ENCODE measurements at regions not wholly inside any gene's neighbourhood (a gene's known extent, or its start where the extent isn't known, plus 50 kb on each side); places are given as distances from the start of the nearest gene placed in this dataset.

DNA sequence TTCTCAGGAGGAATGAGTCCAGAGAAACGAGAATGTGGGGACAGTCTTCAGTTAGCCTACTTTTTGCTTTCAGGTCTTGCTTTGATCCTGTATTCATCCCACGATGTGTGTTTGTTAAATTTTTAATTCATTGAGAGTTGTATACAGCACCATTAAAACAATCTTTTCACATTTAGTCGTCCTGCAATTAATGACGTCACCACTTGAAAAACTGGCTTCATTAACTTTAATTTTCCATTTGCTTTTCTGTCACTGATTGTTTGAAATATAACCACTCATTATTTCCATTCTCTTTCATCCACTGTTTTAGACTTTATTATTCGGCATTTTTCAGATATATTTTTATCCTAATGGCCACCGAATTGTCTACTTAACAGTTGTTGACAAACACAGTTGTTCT lies 146.9 kb downstream of the TFEC start:
- in situ Hi-C loops (cut with HindIII; ENCODE audit: low sequenced_read_pairs): no loop called here

DNA sequence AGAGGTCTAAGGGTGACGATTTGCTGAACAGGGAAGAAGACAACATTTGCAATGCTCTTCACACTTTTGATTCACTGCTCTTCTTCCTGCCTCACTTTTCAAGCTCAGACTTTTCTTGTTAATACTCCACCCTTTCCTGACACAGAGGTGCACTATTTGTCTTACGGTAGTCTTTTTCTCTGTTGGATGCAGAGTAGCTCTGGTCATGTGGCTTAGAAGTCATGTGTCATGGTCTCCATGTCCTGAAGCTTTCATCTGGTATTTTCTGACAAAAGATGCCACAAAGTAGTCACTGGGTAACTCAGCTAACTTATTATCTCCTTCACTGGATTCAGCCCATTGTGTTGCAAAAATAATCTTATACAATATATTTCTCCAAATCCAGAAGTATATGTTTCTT lies 149.1 kb downstream of the TFEC start:
- in situ Hi-C loops (cut with HindIII; ENCODE audit: low sequenced_read_pairs): no loop called here

DNA sequence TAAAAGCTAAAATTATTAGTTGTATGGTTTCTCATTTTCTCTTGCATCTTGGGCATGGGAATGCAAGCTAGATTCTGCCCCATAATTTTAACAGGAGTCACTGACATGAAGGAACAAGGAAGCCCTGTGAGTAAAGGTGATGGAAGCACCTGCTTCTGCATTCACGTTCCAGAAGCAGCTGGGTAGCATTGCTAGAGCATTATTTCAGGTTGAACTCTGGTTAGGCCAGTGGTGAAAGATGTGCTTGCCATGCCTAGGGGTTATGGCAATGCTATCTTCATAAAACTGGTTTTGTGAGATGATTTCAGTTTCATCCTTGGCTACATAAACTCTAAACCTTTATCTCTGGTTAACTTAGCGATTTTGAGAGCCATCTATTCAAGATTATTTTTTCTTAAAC lies 151.4 kb downstream of the TFEC start:
- in situ Hi-C loops (cut with HindIII; ENCODE audit: low sequenced_read_pairs): no loop called here

DNA sequence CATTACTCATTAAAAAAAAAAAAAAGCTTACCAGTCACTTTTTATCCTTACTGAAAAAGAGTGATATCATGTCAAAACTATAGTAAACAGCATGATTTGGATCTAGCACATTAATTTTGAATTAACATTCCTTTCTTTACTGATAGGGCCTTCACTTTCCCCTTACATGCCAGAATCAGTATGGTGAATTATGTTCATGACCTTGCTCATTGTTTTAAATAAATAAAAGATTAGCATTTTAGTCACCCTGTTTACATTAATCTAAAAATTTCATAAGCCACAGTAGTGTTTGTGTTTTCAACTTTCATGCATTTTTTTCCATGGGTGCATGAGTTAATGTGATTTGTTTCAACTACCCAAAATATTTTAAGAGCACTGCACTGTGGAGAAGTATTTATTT lies 160.8 kb downstream of the TFEC start:
- in situ Hi-C loops (cut with HindIII; ENCODE audit: low sequenced_read_pairs): no loop called here

DNA sequence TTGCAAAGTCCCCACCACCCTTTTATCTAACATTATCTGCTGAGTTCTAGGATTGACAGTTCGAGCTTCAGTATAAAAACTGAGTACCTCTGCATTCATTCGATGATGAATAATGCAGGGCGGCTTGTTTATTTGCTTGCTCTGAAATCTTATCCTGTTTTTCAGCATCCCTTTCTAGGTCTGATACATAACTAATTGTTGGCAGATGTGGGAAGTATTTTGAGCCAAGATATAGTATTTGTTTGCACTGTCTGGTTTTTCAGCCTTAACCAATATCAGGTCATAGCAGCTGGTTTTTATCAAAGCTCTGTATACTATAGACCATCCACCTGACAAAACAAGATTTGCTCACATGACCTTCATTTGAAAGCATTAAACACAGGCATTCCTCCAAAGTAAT lies 161.4 kb downstream of the TFEC start:
- in situ Hi-C loops (cut with HindIII; ENCODE audit: low sequenced_read_pairs): no loop called here

DNA sequence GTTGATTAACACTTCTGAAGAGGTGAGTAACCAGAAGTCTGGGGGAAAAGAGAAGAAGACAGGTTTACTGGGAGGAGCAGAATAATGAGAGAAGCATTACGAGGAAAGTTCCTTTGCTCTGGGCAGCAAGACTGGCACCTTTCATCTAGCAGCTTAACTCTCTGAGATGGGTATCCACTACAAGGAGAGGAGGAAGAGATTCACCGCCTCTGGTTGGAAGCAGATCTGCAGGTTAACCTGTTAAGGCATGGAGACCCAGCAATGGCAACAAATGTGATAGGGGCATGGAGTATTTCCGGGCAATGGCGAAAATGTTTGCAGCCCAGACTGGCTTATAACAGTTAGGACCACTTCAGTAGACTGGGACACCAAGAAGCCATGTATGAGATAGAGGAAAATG lies 162.2 kb downstream of the TFEC start:
- in situ Hi-C loops (cut with HindIII; ENCODE audit: low sequenced_read_pairs): no loop called here

DNA sequence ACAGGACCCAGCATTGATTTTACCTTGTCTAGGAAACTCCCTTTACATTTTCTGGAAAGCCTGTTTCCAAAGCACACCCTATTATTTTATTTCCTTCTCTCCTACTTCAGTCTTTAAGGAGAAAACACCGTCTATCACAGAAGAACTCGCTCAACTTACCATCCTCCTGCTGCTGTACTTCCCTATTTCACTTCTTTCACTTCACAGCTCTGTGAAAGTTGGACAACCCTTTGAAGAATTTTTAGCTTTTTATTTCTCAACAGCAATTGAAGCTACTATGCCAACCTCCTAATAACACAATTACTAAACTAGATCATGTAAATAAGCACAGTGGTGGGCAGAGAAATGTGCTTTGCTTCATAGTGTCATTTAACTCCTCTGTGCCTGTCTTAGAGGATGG lies 166.5 kb downstream of the TFEC start:
- in situ Hi-C loops (cut with HindIII; ENCODE audit: low sequenced_read_pairs): no loop called here

DNA sequence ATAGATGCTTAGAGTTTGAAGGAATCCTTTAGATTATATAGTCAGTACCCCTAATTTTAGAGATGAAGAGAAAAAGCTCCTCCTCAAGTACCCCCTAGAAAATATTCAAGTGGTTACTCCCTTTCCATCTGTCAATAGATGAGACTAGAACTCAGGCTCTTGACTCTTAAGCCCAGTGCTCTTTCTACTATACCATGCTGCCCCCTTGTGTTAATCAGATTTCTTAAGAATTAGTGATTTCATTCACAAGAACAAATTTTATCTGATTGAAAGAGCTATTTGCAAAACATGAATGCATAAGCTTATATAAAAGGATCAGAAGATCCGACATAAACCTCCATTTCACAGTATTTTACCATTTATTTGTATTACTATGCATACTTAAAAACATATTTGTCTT lies 179.3 kb downstream of the TFEC start:
- in situ Hi-C loops (cut with HindIII; ENCODE audit: low sequenced_read_pairs): no loop called here

DNA sequence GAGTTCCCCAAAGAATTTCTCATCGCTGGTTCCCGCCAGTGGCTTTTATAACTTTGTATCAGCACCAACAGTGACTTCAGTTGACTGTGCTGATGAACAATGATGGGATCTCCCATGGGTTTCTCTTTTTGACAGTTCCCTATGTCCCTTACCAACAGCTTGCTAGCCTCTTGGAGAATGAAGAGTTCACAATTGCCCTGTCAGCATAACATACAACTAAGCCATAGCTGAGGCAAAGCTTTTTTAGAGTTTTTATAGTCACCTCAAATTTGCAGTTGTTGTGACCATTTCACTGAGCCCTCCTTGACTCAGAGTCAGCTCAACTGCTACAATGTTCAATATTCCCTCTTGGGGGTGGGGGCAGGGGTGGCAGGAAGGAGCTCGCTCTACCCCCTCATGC lies 179.8 kb downstream of the TFEC start:
- in situ Hi-C loops (cut with HindIII; ENCODE audit: low sequenced_read_pairs): no loop called here

DNA sequence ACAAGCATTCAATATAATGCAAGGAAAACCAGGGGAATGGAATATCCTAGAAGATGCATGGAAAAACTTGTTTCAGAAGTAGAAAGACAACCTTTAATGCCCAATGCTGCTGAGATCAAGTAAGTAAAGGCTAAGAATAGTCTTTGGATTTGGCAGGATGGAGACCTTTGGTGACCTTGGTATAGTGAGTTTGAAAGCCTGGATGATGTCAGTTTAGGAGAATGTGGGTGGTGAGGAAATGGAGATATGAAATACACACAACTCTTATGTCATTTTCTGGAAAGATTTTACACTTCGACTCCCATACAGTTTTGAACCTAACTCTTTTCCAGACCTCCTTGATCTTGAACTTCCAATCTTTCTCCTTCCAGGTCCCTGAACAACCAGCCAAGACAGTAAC lies 185.7 kb downstream of the TFEC start:
- in situ Hi-C loops (cut with HindIII; ENCODE audit: low sequenced_read_pairs): no loop called here

DNA sequence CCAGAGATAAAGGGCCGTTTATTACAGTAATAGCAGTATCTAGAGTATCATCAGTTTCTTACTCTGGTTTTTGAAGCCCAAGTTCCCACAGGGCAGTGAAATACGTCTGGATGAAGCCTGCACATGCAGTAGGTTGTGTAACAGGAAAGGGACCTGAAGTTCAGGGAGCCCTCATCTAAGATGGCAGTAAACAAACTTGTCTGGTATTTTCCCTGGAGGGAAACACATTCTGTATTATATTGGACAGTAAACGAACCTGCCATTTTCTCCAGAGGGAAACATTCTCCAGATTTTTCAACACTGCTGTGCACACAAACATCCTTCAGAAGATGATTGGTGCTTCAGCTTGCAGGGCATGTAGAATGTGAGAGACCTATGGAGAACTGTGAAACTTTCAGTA lies 189.9 kb downstream of the TFEC start:
- in situ Hi-C loops (cut with HindIII; ENCODE audit: low sequenced_read_pairs): no loop called here

DNA sequence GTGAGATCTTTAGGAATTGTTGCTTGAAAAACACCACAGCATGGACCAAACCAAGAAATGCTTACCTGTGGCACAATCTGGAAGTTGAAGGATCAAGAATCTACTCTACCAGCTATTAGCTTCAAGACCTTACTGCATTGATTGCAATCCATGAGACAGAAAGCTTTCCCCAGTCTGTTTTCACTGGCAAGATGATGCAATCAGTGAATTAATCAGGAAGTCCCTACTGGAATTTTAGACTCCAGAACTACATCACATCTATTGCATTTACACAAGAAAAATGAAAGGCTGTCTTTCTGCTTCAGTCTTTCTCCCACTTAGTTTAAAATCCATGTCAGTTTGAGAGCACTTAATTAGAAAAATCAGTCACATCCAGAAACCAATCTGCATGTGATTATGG lies 191.7 kb downstream of the TFEC start:
- in situ Hi-C loops (cut with HindIII; ENCODE audit: low sequenced_read_pairs): no loop called here

DNA sequence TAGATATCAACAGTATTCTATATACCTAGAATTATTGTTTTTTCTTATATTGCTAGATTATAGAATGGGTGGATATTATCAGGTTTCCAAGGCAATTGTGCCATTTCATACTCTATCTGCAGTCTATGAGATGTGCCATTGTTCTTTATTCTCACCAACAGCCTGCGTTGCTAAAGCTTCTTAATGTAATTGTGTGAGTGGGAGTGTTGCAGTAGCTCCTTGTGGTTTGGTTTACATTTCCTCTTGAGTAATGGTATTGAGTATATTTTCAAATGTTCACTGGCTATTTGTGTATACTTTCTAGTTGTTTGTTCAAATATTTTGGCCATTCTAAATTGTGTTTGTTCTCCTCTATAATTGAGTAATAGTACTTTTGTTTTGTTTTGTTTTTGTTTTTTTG lies 199.2 kb downstream of the TFEC start:
- in situ Hi-C loops (cut with HindIII; ENCODE audit: low sequenced_read_pairs): no loop called here

DNA sequence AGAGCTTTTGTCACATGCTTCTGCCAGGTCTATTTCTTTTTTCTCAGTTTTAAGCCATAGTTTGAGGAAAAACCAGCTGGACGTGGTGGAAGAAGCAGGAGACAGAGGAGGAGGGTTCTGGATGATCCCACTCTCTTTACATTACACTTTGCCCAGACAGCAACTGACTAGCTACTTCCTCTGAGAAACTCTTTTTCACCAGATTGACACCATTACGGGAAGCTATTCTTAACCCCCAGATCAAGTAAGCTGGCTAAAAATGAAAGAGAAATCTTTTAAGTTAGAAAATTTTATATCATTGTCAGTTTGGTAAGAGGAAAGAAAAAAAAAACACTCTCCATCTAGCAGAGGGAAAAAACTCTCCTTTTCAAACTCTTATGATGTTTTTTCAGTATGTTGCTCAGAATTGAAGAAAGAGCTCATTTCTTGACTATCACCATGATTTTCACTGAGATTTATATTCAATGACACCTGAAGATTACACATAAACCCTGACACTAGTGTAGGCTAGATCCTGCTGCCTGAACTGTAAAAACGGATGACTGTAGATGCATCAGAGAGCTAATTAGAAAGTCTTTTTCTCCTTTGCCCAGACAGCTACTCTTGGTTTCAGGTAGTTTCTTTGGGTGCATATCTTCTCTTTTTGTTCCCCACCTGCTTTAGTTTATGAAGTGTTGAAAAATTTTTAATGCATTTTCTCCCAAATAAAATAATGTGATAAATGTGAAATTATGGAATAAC lies 203.1 kb downstream of the TFEC start:
- in situ Hi-C loops (cut with HindIII; ENCODE audit: low sequenced_read_pairs): no loop called here

DNA sequence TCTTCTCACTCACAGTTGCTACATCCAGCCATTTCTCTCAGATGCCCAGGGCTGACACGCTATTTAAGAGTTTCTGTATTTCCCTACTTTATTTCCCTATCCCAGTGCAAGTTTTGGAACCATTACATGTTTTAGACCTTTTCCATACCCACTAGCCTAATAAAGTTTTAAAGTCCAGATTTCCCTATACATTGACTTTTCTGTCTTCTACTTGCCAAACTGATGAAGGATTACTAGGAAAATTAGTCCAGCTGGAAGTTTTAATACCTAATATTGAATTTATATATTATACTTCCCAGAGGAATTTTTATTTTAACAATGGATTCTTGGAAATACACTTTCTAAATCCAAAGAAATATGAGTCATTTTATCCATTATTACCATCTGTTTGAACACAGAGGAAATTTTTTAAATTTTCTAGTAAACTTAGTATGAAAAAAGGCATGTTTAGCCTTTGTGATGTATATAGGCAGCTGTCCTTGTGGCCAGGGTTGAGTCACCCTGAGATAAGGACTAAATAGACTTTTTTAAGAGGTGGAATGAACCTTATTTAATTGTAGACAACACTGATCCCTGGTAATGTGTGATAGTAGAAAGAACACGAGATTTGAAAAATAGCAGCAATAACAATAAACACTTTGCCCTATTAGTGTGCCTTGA lies 205.0 kb downstream of the TFEC start:
- in situ Hi-C loops (cut with HindIII; ENCODE audit: low sequenced_read_pairs): no loop called here

DNA sequence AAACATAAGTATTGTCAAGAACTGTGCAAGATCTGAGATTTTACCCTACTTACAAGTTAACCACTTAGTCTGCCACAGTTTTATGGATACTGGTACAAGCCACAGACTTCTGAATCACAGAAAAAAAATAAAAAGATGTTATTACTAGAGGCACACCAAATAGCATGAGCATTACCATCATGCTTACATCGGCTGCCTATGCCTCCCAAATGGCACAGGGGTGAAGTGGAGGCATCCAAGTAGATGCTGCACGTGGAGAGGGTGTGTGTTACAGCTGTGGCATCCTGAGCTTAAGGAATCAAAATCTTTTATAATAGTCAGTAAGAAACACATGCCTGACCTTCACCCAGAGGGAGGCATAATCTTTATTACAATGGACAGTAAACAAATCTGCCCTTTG lies 207.8 kb downstream of the TFEC start:
- in situ Hi-C loops (cut with HindIII; ENCODE audit: low sequenced_read_pairs): no loop called here

DNA sequence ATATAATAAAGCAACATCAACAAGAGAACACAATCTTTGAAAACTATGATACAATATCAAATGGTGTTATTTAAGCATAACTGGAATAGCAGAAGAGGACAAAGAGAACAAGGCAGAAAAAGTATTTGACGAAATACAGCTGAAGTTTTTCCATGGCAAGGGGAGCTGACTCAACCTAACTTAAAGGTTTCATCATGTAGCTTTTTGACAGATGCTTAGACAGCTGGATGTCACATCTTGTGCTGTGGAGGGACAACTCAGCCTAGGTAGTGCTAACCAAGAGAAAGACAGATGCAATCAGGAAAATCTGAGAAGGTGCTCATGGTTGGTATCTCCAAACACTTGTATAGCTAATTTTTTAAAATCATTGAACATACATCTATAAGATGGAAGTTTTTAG lies 208.2 kb downstream of the TFEC start:
- in situ Hi-C loops (cut with HindIII; ENCODE audit: low sequenced_read_pairs): no loop called here

DNA sequence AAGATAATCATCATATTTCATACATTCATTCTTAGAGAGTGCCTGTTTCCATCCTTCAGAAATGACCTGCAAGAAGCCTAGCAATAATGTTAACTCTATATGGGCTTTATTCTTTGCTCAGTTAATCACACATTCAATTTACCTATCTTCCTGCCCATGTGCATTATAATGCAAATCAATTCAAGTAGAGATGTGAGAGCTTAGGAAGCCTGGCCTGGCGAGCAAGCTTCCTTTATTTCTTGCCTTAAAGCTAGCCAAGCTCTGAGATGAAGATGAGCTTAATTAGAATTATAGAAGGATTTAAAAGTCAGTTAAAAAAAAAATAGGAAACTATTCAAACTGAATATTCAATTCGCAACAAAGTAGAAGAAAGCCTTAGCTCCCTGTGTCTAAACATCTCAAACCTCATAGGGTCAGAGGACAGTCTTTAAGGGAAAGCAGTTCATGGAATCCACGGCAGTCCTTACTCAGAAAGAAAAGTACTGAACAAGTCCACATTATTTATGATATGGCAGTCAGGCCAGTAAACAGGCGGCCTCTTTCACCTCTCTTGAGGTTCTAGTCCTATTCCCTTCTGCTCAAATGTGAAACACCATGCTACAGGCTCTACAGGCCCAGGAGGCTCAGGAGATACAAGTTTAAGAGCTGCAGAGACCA lies 214.1 kb downstream of the TFEC start:
- in situ Hi-C loops (cut with HindIII; ENCODE audit: low sequenced_read_pairs): no loop called here

DNA sequence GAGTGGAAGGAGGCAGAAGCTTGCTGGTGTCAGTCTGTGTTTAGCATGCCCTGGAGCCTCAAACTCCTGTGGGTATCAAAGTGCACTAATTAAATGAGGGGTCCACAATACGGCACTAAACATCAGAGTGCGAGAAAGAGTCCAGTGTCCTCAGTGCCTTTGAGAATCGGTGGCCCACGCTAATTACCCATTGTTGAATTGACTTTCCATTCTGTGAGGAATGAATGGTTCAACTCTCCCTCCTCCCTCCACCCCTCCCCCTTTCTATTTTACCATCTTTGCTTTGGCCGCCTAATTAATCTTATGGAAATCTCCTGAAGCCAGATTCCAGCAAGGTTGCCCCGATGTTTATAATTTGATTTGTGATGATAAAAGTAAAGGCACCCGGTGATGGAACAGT lies 217.8 kb downstream of the TFEC start:
- in situ Hi-C loops (cut with HindIII; ENCODE audit: low sequenced_read_pairs): no loop called here

DNA sequence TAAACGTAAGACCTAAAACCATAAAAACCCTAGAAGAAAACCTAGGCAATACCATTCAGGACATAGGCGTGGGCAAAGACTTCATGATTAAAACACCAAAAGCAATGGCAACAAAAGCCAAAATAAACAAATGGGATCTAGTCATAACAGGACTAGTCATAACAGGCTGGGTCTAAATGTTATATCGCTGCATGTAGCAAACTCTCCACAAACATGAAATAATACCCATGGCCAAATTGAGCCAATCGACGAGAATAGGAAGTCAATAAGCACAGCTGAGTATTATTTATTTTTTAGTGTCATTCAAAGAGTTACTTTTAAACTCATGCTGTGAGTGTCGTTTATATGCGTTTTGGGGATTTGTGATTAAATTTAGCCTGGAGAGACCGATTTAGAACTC lies 225.1 kb downstream of the TFEC start:
- in situ Hi-C loops (cut with HindIII; ENCODE audit: low sequenced_read_pairs): no loop called here

DNA sequence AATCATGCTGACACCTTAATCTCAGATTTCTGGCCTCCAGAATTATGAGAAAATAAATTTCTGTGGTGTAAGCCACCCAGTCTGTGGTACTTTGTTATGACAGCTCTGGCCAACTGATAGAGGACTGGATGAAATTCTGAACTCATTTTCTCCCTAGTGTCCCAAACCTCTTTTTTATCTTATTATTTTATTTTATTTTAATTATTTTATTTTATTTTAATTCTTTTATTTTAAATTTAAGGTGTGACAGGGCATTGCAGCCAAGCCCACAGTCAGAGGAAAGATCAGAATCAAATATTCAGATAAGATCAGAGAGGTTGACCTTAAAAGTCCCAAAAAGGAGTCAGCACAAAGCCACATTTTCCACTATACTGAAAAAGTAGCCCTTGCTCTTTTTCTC lies 228.1 kb downstream of the TFEC start:
- in situ Hi-C loops (cut with HindIII; ENCODE audit: low sequenced_read_pairs): no loop called here

DNA sequence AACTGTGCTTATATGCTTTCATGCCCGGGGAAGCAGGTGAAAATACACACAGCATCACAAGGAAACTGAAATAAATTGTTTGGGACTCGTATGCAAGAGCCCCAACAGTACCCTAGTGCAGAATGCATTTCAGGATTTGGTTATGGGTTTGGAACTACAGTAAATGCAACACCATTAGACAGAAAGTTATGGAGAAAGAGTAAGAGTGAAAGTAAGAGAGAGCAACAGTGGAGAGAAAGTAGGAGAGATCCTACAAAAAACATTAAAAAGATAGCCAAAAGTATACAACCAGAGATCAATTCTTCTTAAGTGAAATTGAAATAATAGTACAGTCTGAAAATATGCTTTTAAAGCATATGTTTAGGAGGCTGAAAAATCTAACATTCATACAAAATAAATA lies 231.1 kb downstream of the TFEC start:
- in situ Hi-C loops (cut with HindIII; ENCODE audit: low sequenced_read_pairs): no loop called here
